AG09319 (cell line): ENCODE measurements at regions not wholly inside any gene's neighbourhood (a gene's known extent, or its start where the extent isn't known, plus 50 kb on each side); places are given as distances from the start of the nearest gene placed in this dataset.

Experiments used
- DNase-seq: peaks from one replicate; pipeline ENCODE4 v3.0.0-alpha.2; 2010; ENCODE audit warnings: low read depth; ENCODE audit errors: extremely low read depth
- CTCF ChIP-seq: IDR thresholded peaks from 2 replicates; pipeline ENCODE4 v1.5.1; 2011; ENCODE audit warnings: low read depth, mild to moderate bottlenecking, inconsistent platforms, low read length, moderate library complexity

GRCh38 chr12:83676781-83677295 lies 990.1 kb downstream of the TMTC2 start:
- no peak for DNase-seq
- TF ChIP-seq CTCF, result no peak

- no peak for DNase-seq
- no peak for TF ChIP-seq CTCF
Observed at GRCh38 chr12:83666690-83667089, 980.0 kb downstream of the TMTC2 start.

- TF ChIP-seq CTCF, result no peak
- DNase-seq, result no peak
Observed at GRCh38 chr12:83665634-83666218, 979.0 kb downstream of the TMTC2 start.

- no peak for DNase-seq
- no peak for TF ChIP-seq CTCF
Observed at GRCh38 chr12:83664650-83665049, 977.9 kb downstream of the TMTC2 start.

- TF ChIP-seq CTCF, result no peak
- DNase-seq, result no peak
Observed at GRCh38 chr12:83660727-83661358, 974.1 kb downstream of the TMTC2 start.

GRCh38 chr12:83659321-83659720 lies 972.6 kb downstream of the TMTC2 start:
- no peak for DNase-seq
- no peak for TF ChIP-seq CTCF

GRCh38 chr12:83656004-83656403 lies 969.3 kb downstream of the TMTC2 start:
- no peak for DNase-seq
- TF ChIP-seq CTCF, result no peak
